Lower leg skin (tissue), 3 donors: ENCODE measurements at regions not wholly inside any gene's neighbourhood (a gene's known extent, or its start where the extent isn't known, plus 50 kb on each side); places are given as distances from the start of the nearest gene placed in this dataset.

Experiments used
- POLR2A ChIP-seq, 2 donors: fragments of 450-650 bp; IDR thresholded peaks; one replicate each; pipeline ENCODE4 v1.6.1; 2016 to 2017; ENCODE audit warnings: antibody characterized with exemption in 2 of 2, mild to moderate bottlenecking in 1 of 2, moderate library complexity in 1 of 2
- TF ChIP-seq, protein P1 (sequence below), 3 donors: fragments of 450-650 bp; IDR thresholded peaks; one replicate each; pipeline ENCODE4 v1.5.1; 2016; ENCODE audit warnings: antibody characterized with exemption in 3 of 3, mild to moderate bottlenecking in 3 of 3, moderate library complexity in 2 of 3

- no peak for TF ChIP-seq POLR2A (IDR thresholded peaks at IDR 0.05)
- TF ChIP-seq, protein P1, sequence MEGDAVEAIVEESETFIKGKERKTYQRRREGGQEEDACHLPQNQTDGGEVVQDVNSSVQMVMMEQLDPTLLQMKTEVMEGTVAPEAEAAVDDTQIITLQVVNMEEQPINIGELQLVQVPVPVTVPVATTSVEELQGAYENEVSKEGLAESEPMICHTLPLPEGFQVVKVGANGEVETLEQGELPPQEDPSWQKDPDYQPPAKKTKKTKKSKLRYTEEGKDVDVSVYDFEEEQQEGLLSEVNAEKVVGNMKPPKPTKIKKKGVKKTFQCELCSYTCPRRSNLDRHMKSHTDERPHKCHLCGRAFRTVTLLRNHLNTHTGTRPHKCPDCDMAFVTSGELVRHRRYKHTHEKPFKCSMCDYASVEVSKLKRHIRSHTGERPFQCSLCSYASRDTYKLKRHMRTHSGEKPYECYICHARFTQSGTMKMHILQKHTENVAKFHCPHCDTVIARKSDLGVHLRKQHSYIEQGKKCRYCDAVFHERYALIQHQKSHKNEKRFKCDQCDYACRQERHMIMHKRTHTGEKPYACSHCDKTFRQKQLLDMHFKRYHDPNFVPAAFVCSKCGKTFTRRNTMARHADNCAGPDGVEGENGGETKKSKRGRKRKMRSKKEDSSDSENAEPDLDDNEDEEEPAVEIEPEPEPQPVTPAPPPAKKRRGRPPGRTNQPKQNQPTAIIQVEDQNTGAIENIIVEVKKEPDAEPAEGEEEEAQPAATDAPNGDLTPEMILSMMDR (IDR thresholded peaks at IDR 0.05): no peak
These were observed 145.4 kb downstream of the AEBP2 start for GRCh38 chr12:19584732-19585131.
